KMS-11 (cell line): ENCODE measurements at regions not wholly inside any gene's neighbourhood (a gene's known extent, or its start where the extent isn't known, plus 50 kb on each side); places are given as distances from the start of the nearest gene placed in this dataset.

Source experiments
- H2AFZ ChIP-seq: fragments of 200-600 bp; sonication (generic); 2 replicates; pipeline ENCODE4 v1.6.1; 2016; ENCODE audit warnings: antibody characterized with exemption, mixed run types, low read depth
- H3K27ac ChIP-seq: fragments of 200-600 bp; sonication (generic); 2 replicates; pipeline ENCODE4 v1.6.1; 2016; ENCODE audit warnings: mild to moderate bottlenecking, mixed run types
- H3K27me3 ChIP-seq: fragments of 200-600 bp; sonication (generic); 2 replicates; pipeline ENCODE4 v1.6.1; 2017; ENCODE audit warnings: mild to moderate bottlenecking, low read depth, mixed run types, moderate library complexity; ENCODE audit not compliant: insufficient read depth
- H3K36me3 ChIP-seq: fragments of 200-600 bp; sonication (generic); 2 replicates; pipeline ENCODE4 v1.6.1; 2017; ENCODE audit warnings: mild to moderate bottlenecking, mixed run types; ENCODE audit not compliant: insufficient read depth
- H3K4me1 ChIP-seq: fragments of 200-600 bp; sonication (generic); 2 replicates; pipeline ENCODE4 v1.6.1; 2016; ENCODE audit warnings: mild to moderate bottlenecking, low read depth, mixed run types; ENCODE audit not compliant: poor library complexity, severe bottlenecking
- H3K4me2 ChIP-seq: fragments of 200-600 bp; sonication (generic); 2 replicates; pipeline ENCODE4 v1.7.0; 2016; ENCODE audit warnings: mild to moderate bottlenecking, mixed run types
- H3K4me3 ChIP-seq: fragments of 200-600 bp; sonication (generic); IDR thresholded peaks from 2 replicates; pipeline ENCODE4 v1.6.1; 2017; ENCODE audit warnings: low read depth, low read length, mixed read lengths; ENCODE audit not compliant: insufficient read depth
- H3K79me2 ChIP-seq: fragments of 200-600 bp; sonication (generic); 2 replicates; pipeline ENCODE4 v1.6.1; 2016; ENCODE audit warnings: low read depth, mixed run types; ENCODE audit not compliant: insufficient read depth
- H3K9ac ChIP-seq: fragments of 200-600 bp; sonication (generic); 2 replicates; pipeline ENCODE4 v1.6.1; 2016; ENCODE audit warnings: mild to moderate bottlenecking, mixed run types
- H4K20me1 ChIP-seq: fragments of 200-600 bp; sonication (generic); 2 replicates; pipeline ENCODE4 v1.6.1; 2016; ENCODE audit warnings: mild to moderate bottlenecking, mixed run types; ENCODE audit not compliant: insufficient read depth
- TF ChIP-seq, protein P1 (sequence below): fragments of 200-600 bp; sonication (generic); conservative IDR thresholded peaks from 2 replicates; pipeline ENCODE4 v1.6.1; 2017; ENCODE audit warnings: low read depth, mild to moderate bottlenecking, antibody characterized with exemption, low read length, moderate library complexity, mixed read lengths

DNA sequence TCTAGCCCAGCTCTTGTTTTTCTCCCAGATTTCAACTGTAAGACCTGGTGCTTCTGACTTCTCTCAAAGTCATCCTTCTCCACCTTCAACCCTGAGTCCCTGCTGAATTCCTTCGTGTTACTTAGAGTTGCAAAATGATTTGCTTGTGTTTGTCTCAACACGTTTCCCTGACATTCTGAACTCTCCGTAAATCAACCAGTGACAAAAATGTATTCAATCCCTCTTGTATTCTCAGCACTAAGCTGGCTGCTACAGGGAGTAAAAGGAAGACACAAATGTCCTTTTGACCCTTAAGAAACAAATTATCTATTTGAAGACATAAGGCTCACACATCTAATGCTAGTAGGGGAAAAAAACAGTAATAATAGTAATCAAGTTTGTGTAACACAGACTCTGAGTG lies 514.0 kb upstream of the TMPO start:
- H3K36me3 ChIP-seq, result no peaks in the 10 kb centered on the region
- TF ChIP-seq, protein P1, sequence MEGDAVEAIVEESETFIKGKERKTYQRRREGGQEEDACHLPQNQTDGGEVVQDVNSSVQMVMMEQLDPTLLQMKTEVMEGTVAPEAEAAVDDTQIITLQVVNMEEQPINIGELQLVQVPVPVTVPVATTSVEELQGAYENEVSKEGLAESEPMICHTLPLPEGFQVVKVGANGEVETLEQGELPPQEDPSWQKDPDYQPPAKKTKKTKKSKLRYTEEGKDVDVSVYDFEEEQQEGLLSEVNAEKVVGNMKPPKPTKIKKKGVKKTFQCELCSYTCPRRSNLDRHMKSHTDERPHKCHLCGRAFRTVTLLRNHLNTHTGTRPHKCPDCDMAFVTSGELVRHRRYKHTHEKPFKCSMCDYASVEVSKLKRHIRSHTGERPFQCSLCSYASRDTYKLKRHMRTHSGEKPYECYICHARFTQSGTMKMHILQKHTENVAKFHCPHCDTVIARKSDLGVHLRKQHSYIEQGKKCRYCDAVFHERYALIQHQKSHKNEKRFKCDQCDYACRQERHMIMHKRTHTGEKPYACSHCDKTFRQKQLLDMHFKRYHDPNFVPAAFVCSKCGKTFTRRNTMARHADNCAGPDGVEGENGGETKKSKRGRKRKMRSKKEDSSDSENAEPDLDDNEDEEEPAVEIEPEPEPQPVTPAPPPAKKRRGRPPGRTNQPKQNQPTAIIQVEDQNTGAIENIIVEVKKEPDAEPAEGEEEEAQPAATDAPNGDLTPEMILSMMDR, result no peak

DNA sequence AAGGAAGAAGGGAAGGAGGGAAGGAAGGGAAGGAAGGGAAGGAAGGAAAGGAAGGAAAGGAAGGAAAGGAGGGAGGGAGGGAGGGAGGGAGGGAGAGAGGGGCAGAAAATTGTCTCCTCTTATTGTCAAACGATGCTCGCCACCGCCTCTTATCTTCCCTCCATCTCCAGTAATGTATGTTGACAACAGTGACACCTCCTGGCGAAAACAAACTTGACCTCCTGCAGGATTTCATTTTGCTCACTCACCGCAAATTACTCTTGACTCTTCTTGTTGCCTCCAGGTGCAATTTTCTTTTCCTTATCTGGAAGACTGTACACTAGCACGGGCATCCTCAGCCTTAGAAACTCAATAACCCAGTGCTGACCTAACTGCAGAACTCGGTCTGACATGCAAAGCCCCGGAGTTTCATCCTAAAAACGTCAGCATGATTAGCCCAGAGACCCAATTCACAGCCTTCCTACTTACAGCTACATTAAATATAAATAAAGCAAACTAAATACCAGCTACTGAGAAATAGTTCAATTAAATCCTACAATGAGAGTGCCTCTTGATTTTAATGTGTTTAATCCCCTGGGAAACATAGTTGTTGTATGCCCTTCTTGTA lies 512.4 kb upstream of the TMPO start:
- H3K79me2 ChIP-seq, result no peaks in the 10 kb centered on the region
- no peak overlapping the region for H3K4me3 ChIP-seq
- H3K4me1 ChIP-seq, result no peaks in the 10 kb centered on the region
- TF ChIP-seq, protein P1, result peak; percentile 43
- no peak overlapping the region for H3K9ac ChIP-seq
- no peak overlapping the region for H2AFZ ChIP-seq
- no peak overlapping the region; the same call in 1 of the 2 replicates for H3K4me2 ChIP-seq
- H3K27ac ChIP-seq, result no peak overlapping the region
- no peaks in the 10 kb centered on the region for H4K20me1 ChIP-seq
- H3K27me3 ChIP-seq, result no peaks in the 10 kb centered on the region
- no peaks in the 10 kb centered on the region for H3K36me3 ChIP-seq

More for the DNA sequence above, 514.0 kb upstream of the TMPO start:
- Histone ChIP-seq H3K27ac (no peak overlapping the region), H2AFZ (no peak overlapping the region), H3K4me1 (no peaks in the 10 kb centered on the region), H3K4me2 (no peak overlapping the region), H4K20me1 (no peaks in the 10 kb centered on the region), H3K9ac (no peak overlapping the region), H3K4me3 (no peak overlapping the region), H3K27me3 (no peaks in the 10 kb centered on the region), H3K79me2 (no peaks in the 10 kb centered on the region)

DNA sequence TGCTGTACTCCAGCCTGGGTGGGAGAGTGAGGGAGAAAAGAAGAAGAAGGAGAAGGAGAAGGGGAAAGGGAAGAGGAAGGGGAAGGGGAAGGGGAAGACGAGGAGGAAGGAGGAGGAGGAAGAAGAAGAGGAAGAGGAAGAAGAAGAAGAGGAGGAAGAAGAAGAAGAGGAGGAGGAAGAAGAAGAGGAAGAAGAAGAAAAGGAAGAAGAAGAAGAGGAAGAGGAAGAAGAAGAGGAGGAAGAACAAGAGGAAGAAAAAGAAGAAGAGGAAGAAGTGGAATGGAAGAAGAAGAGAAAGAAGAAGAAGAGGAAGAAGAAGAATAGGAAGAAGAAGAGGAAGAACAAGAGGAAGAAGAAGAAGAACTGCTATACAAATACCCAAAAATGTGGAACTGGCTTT lies 507.4 kb upstream of the TMPO start:
- no peaks in the 10 kb centered on the region for H3K27me3 ChIP-seq
- H3K9ac ChIP-seq, result no peak overlapping the region
- no peak overlapping the region for H3K4me3 ChIP-seq
- H3K36me3 ChIP-seq, result no peaks in the 10 kb centered on the region
- TF ChIP-seq, protein P1, result no peak
- H3K4me1 ChIP-seq, result no peaks in the 10 kb centered on the region
- H3K79me2 ChIP-seq, result no peaks in the 10 kb centered on the region
- H3K27ac ChIP-seq, result no peak overlapping the region
- H3K4me2 ChIP-seq, result no peak overlapping the region
- no peak overlapping the region for H2AFZ ChIP-seq
- H4K20me1 ChIP-seq, result no peaks in the 10 kb centered on the region

DNA sequence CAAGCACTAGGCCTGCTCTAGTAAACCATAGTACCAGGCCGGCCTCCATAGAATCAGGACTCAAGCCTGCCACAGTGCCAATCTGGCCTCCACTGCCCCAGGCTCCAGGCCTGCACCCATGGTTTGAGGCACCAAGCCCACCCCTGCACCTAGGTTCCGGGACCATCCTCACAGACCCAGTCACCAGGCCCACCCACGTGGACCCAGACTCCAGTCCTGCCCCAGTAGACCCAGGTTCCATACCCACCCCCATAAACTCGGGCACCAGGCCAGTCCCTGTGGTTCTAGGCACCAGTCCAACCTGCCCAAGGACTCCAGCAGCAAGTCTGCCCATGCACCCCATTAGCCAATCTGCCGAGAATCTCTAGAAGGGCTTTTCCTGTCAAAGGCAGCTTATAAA lies 501.8 kb upstream of the TMPO start:
- no peak overlapping the region for H3K9ac ChIP-seq
- H4K20me1 ChIP-seq, result no peaks in the 10 kb centered on the region
- TF ChIP-seq, protein P1, result no peak
- H2AFZ ChIP-seq, result no peak overlapping the region
- no peaks in the 10 kb centered on the region for H3K79me2 ChIP-seq
- H3K4me3 ChIP-seq, result no peak overlapping the region
- no peaks in the 10 kb centered on the region for H3K27me3 ChIP-seq
- no peaks in the 10 kb centered on the region for H3K36me3 ChIP-seq
- no peak overlapping the region for H3K4me2 ChIP-seq
- no peaks in the 10 kb centered on the region for H3K4me1 ChIP-seq
- no peak overlapping the region for H3K27ac ChIP-seq
